ENCODE measurements at regions not wholly inside any gene's neighbourhood (a gene's known extent, or its start where the extent isn't known, plus 50 kb on each side); places are given as distances from the start of the nearest gene placed in this dataset.

DNA sequence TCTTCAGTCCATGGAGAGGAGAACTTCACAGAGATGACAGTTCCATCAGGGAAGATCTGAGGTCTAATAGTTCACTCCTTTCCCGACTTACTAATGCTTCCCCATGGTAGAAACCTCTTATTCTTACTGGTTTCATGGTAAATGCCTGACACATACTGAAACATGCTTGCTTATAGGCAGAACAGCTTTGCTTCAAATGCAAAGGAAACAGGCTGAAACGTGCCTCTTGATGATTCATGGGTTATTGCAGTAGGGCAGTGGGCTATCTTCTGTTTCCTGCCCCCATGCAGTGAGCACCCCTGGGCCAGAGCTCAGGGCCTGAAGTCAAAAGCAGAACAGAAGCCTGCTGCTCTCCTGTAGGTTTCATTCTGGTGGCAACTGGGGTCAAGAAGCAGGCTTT is 223.5 kb downstream of the RDH14 start:
- no peak for DNase-seq (ENCODE audit: low read depth)
- no peak overlapping the region for H3K4me3 ChIP-seq (ENCODE audit: control insufficient read depth, low read depth, low read length)
- TF ChIP-seq, protein P1, sequence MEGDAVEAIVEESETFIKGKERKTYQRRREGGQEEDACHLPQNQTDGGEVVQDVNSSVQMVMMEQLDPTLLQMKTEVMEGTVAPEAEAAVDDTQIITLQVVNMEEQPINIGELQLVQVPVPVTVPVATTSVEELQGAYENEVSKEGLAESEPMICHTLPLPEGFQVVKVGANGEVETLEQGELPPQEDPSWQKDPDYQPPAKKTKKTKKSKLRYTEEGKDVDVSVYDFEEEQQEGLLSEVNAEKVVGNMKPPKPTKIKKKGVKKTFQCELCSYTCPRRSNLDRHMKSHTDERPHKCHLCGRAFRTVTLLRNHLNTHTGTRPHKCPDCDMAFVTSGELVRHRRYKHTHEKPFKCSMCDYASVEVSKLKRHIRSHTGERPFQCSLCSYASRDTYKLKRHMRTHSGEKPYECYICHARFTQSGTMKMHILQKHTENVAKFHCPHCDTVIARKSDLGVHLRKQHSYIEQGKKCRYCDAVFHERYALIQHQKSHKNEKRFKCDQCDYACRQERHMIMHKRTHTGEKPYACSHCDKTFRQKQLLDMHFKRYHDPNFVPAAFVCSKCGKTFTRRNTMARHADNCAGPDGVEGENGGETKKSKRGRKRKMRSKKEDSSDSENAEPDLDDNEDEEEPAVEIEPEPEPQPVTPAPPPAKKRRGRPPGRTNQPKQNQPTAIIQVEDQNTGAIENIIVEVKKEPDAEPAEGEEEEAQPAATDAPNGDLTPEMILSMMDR (conservative IDR thresholded peaks at IDR 0.05; ENCODE audit: control insufficient read depth, insufficient read depth, low read depth, low read length) = no peak

DNA sequence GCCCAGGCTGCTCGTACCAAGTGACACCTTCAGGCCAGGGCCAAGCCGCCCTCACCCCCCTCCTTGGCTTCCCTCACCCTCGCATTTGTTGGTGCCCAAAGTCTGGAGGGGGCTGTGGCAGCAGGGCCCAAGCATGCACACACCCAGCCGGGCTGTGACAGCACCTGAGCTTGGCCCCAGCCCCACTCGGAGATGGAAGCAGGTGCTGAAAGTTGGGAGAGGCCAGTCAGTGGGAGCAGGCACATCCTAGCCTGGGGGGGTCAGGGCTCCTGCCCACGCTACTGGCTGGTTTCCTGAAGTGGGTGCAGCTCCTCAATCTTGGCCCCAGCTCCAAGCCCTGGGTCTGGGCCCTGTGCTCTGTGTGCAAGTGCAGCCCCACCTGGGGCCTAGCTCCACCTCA is 228.0 kb downstream of the RDH14 start:
- no peak overlapping the region for H3K4me3 ChIP-seq (ENCODE audit: control insufficient read depth, low read depth, low read length)
- DNase-seq (ENCODE audit: low read depth) = no peak
- TF ChIP-seq, protein P1 (conservative IDR thresholded peaks at IDR 0.05; ENCODE audit: control insufficient read depth, insufficient read depth, low read depth, low read length) = no peak

DNA sequence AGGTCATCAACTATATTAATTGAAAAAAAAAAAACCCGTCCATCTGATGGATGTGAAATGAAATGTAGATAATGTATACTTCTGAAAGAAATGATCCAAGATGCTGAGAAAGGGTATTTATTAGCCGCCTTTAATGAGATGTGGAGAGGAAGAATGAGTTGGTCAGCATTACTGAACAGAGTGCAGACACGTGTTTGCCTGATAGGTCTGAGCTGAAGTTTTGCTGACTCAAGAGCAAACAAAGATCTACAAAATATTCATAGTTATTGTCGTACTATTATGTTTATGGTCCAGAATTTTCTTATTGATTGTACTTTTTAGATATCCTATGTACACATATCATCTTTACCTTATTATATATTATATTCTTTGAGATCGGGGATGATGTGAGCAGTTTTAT is 235.3 kb downstream of the RDH14 start:
- no peak for DNase-seq (ENCODE audit: low read depth)
- no peak overlapping the region for H3K4me3 ChIP-seq (ENCODE audit: control insufficient read depth, low read depth, low read length)
- TF ChIP-seq, protein P1 (conservative IDR thresholded peaks at IDR 0.05; ENCODE audit: control insufficient read depth, insufficient read depth, low read depth, low read length) = no peak

DNA sequence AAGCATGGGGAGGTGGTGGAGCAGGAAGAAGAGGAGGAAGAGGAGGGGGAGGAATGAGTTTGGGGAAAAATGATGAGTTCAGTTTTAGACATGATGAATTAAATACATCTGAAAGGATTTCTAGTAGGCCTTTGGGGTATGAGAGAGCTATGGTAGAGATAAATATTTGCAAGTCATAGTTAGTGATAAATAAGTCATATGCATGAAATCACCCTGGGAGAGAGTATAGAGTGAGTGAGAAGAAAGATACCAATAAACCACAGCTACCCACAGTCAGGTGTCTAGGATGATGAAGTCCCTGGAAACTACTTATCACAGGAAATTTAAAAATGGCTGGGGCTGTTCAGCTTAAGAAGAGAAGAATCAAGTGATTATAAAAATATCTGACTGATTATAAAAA is 240.5 kb downstream of the RDH14 start:
- DNase-seq (ENCODE audit: low read depth) = no peak
- TF ChIP-seq, protein P1 (conservative IDR thresholded peaks at IDR 0.05; ENCODE audit: control insufficient read depth, insufficient read depth, low read depth, low read length) = no peak

DNA sequence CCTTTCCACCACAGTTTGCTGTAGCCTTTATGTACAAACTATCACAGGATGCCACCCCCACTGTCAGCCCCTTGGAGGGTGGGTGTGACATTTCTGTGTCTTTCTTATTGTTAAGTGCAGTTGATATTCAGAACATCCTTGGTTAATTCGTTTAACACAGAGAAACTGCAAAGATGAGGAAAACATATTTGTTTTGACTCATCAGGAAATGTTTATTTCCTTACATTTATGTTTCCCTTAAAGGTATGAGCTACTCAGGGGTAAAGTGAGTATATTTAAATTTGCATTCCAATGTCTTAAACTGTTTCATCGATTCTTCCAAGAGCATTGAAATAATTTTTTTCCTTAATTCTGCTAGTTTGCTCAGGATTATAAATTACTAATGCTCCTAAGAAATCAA is 243.4 kb downstream of the RDH14 start:
- DNase-seq (ENCODE audit: low read depth) = no peak
- H3K4me3 ChIP-seq (ENCODE audit: control insufficient read depth, low read depth, low read length) = no peak overlapping the region
- TF ChIP-seq, protein P1 (conservative IDR thresholded peaks at IDR 0.05; ENCODE audit: control insufficient read depth, insufficient read depth, low read depth, low read length) = no peak

More for the DNA sequence above, 240.5 kb downstream of the RDH14 start:
- H3K4me3 ChIP-seq (ENCODE audit: control insufficient read depth, low read depth, low read length) = no peak overlapping the region

DNA sequence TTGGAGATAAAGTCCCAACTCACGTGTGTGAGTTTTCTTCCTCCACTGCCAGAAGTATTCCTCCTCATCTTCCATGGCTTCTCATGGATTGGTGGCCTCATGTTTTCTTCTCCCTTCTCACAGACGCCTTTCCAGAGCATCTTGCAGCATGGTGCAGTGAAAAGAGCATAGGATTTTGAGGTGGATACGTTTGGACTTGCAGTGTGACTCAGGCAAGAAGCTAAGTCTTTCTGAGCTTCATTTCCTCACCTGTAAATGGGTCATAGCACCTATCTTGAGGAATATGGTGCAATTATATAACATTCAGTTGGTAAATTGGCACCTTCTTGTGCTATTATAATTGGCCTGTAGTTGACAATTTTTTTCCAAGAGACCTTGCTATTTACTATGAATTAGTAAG is 247.6 kb downstream of the RDH14 start:
- no peak overlapping the region for H3K4me3 ChIP-seq (ENCODE audit: control insufficient read depth, low read depth, low read length)
- DNase-seq (ENCODE audit: low read depth) = no peak
- TF ChIP-seq, protein P1 (conservative IDR thresholded peaks at IDR 0.05; ENCODE audit: control insufficient read depth, insufficient read depth, low read depth, low read length) = no peak

All from fibroblast of mammary gland (primary cell).